Keratinocyte (primary cell): ENCODE measurements at regions not wholly inside any gene's neighbourhood (a gene's known extent, or its start where the extent isn't known, plus 50 kb on each side); places are given as distances from the start of the nearest gene placed in this dataset.

ENCODE experiments used
- DNase-seq: peaks from one replicate; pipeline ENCODE4 v3.0.0-alpha.2; 2011; ENCODE audit warnings: low read depth, missing footprints, low spot score
- FAIRE-seq: peaks from 2 replicates; lab custom pipeline; 2011; peaks lifted over from hg19 to GRCh38; lab: Jason Lieb, UNC
- H2AFZ ChIP-seq: 2 replicates; pipeline ENCODE4 v1.6.0; 2012; ENCODE audit warnings: low read length, control low read depth, inconsistent platforms; ENCODE audit not compliant: control insufficient read depth
- H3K27ac ChIP-seq: 2 replicates; pipeline ENCODE4 v1.5.1; 2011; ENCODE audit warnings: low read length; ENCODE audit not compliant: control insufficient read depth, insufficient read depth
- H3K27me3 ChIP-seq: 3 replicates; pipeline ENCODE4 v1.6.0; 2011; ENCODE audit warnings: low read length; ENCODE audit not compliant: control insufficient read depth, insufficient read depth; ENCODE audit errors: extremely low read depth
- H3K36me3 ChIP-seq, 2 experiments: 2 replicates in 1 of 2; 3 replicates in 1 of 2; pipeline ENCODE4 v1.5.1; 2011; ENCODE audit warnings: low read length in 2 of 2, mild to moderate bottlenecking in 1 of 2; ENCODE audit not compliant: control insufficient read depth in 2 of 2, insufficient read depth in 2 of 2; ENCODE audit errors: extremely low read depth in 1 of 2
- H3K4me1 ChIP-seq: 3 replicates; pipeline ENCODE4 v1.5.1; 2011; ENCODE audit warnings: low read length; ENCODE audit not compliant: control insufficient read depth, insufficient read depth; ENCODE audit errors: extremely low read depth
- H3K4me2 ChIP-seq: 3 replicates; pipeline ENCODE4 v1.6.0; 2011; ENCODE audit warnings: low read depth, low read length; ENCODE audit not compliant: control insufficient read depth, insufficient read depth; ENCODE audit errors: extremely low read depth
- H3K4me3 ChIP-seq, 3 experiments: fragments of 200-600 bp in 1 of 3; sonication (generic) in 1 of 3; 2 replicates in 2 of 3; 3 replicates in 1 of 3; pipeline ENCODE4 v1.5.1; 2011 to 2016; ENCODE audit warnings: low read length in 3 of 3, mild to moderate bottlenecking in 3 of 3, control low read depth in 2 of 3, inconsistent platforms in 1 of 3, low read depth in 1 of 3, mixed read lengths in 1 of 3, mixed run types in 1 of 3, moderate library complexity in 1 of 3; ENCODE audit not compliant: control insufficient read depth in 2 of 3, insufficient read depth in 2 of 3; ENCODE audit errors: extremely low read depth in 1 of 3
- H3K79me2 ChIP-seq: 2 replicates; pipeline ENCODE4 v1.6.0; 2012; ENCODE audit warnings: low read length; ENCODE audit not compliant: control insufficient read depth, insufficient read depth
- H3K9ac ChIP-seq: 3 replicates; pipeline ENCODE4 v1.6.0; 2011; ENCODE audit warnings: low read length; ENCODE audit not compliant: control insufficient read depth, insufficient read depth; ENCODE audit errors: extremely low read depth
- H3K9me1 ChIP-seq: 3 replicates; pipeline ENCODE4 v1.6.0; 2011; ENCODE audit warnings: low read length; ENCODE audit not compliant: control insufficient read depth, insufficient read depth; ENCODE audit errors: extremely low read depth
- H3K9me3 ChIP-seq: 2 replicates; pipeline ENCODE4 v1.5.1; 2012; ENCODE audit warnings: low read depth, low read length; ENCODE audit not compliant: control insufficient read depth
- H4K20me1 ChIP-seq: 3 replicates; pipeline ENCODE4 v1.6.0; 2011; ENCODE audit warnings: low read length; ENCODE audit not compliant: control insufficient read depth, insufficient read depth; ENCODE audit errors: extremely low read depth
- CTCF ChIP-seq, 3 experiments: IDR thresholded peaks in 1 of 3; conservative IDR thresholded peaks in 1 of 3; optimal IDR thresholded peaks in 1 of 3; 2 replicates in 2 of 3; 3 replicates in 1 of 3; pipeline versions ENCODE3 to v1.5.1; 2011; ENCODE audit warnings: low read length in 3 of 3, mild to moderate bottlenecking in 3 of 3, moderate library complexity in 2 of 3, control low read depth in 1 of 3, inconsistent platforms in 1 of 3; ENCODE audit not compliant: insufficient read depth in 2 of 3; ENCODE audit errors: extremely low read depth in 1 of 3
- EZH2 ChIP-seq: IDR thresholded peaks from one replicate; pipeline ENCODE4 v1.6.1; 2012; ENCODE audit warnings: inconsistent platforms, mild to moderate bottlenecking, low read length, moderate library complexity
- dilution Hi-C: fragments of 300-500 bp; cut with MboI; formaldehyde crosslinking; loops from one replicate; pipeline ENCODE4 v1.7.0; 2020; ENCODE audit warnings: low sequenced_read_pairs; ENCODE audit not compliant: extremely low pct_ligation_motif_present

GRCh38 chr11:79610678-79611077 lies 169.8 kb upstream of the TENM4 start:
- no peaks in the 10 kb centered on the region for H4K20me1 ChIP-seq
- H3K4me2 ChIP-seq, result peak overlapping the region; percentile 34
- FAIRE-seq (no peak), DNase-seq (no peak)
- H3K9ac ChIP-seq, result no peak overlapping the region
- H2AFZ ChIP-seq, result peak overlapping the region; percentile 4
- TF ChIP-seq EZH2 (no peak), CTCF (optimal IDR thresholded peaks at IDR 0.05 in 1 of 3, IDR thresholded peaks at IDR 0.05 in 1 of 3, conservative IDR thresholded peaks at IDR 0.05 in 1 of 3; ENCODE audit: extremely low read depth in 1 of 3, insufficient read depth in 2 of 3, low read length in 3 of 3) (peak; percentile 43 to 83 (median 51))
- no peaks in the 10 kb centered on the region for H3K27me3 ChIP-seq
- no peaks in the 10 kb centered on the region for H3K9me1 ChIP-seq
- no peaks in the 10 kb centered on the region for H3K79me2 ChIP-seq
- H3K36me3 ChIP-seq, result no peaks in the 10 kb centered on the region
- dilution Hi-C loops, result no loop called here
- peaks cover 9% of the 10 kb centered on the region for H3K4me1 ChIP-seq
- no peak overlapping the region for H3K4me3 ChIP-seq
- no peak overlapping the region for H3K27ac ChIP-seq
- no peaks in the 10 kb centered on the region for H3K9me3 ChIP-seq

- TF ChIP-seq CTCF (optimal IDR thresholded peaks at IDR 0.05 in 1 of 3, IDR thresholded peaks at IDR 0.05 in 1 of 3, conservative IDR thresholded peaks at IDR 0.05 in 1 of 3; ENCODE audit: extremely low read depth in 1 of 3, insufficient read depth in 2 of 3, low read length in 3 of 3), result no peak
- TF ChIP-seq EZH2, result no peak
- Histone ChIP-seq H3K36me3 (no peaks in the 10 kb centered on the region), H3K9me3 (no peaks in the 10 kb centered on the region), H3K9me1 (no peaks in the 10 kb centered on the region), H3K4me1 (peaks cover 9% of the 10 kb centered on the region), H3K79me2 (no peaks in the 10 kb centered on the region), H3K27me3 (no peaks in the 10 kb centered on the region), H3K4me2 (peak overlapping the region; percentile 34), H3K9ac (no peak overlapping the region), H3K27ac (no peak overlapping the region), H4K20me1 (no peaks in the 10 kb centered on the region), H2AFZ (no peak overlapping the region), H3K4me3 (no peak overlapping the region)
- dilution Hi-C loops, result no loop called here
- FAIRE-seq, result no peak
- no peak for DNase-seq
Measured at GRCh38 chr11:79610139-79610538, 169.3 kb upstream of the TENM4 start.
